NCI-H2171 treated with DMSO at 0.1 percent for 48 hours (cell line): ENCODE measurements at regions not wholly inside any gene's neighbourhood (a gene's known extent, or its start where the extent isn't known, plus 50 kb on each side); places are given as distances from the start of the nearest gene placed in this dataset.
A peak's percentile ranks its signal among the peaks of the same experiment; 100 is the strongest.
"Not testable (repeated sequence)": the region's sequence is repeated elsewhere in the genome, so short reads cannot be mapped to it uniquely, and the experiment has no call there.

ENCODE experiments used
- DNase-seq: peaks from one replicate; lab custom pipeline; 2025; lab: John Stamatoyannopoulos, UW

GRCh38 chr4:151522866-151523519 lies 114.0 kb downstream of the FHIP1A start:
- DNase-seq: no peak

GRCh38 chr4:151524610-151525009 lies 115.6 kb downstream of the FHIP1A start:
- DNase-seq: no peak

GRCh38 chr4:151526489-151526888 lies 117.5 kb downstream of the FHIP1A start:
- DNase-seq: not testable (repeated sequence)

GRCh38 chr4:151527699-151528098 lies 118.7 kb downstream of the FHIP1A start:
- no peak for DNase-seq

- DNase-seq: no peak
These were observed 120.2 kb downstream of the FHIP1A start for GRCh38 chr4:151529187-151529586.

GRCh38 chr4:151530230-151530629 lies 121.3 kb downstream of the FHIP1A start:
- no peak for DNase-seq

GRCh38 chr4:151530783-151531182 lies 121.8 kb downstream of the FHIP1A start:
- no peak for DNase-seq

- no peak for DNase-seq
These were observed 123.2 kb downstream of the FHIP1A start for GRCh38 chr4:151532001-151532708.

GRCh38 chr4:151534195-151534594 lies 125.2 kb downstream of the FHIP1A start:
- peak; percentile 10 for DNase-seq

- DNase-seq: no peak
These were observed 126.4 kb downstream of the FHIP1A start for GRCh38 chr4:151535366-151535765.

GRCh38 chr4:151537687-151538086 lies 128.7 kb downstream of the FHIP1A start:
- DNase-seq: no peak

GRCh38 chr4:151538963-151539362 lies 130.0 kb downstream of the FHIP1A start:
- DNase-seq: no peak

GRCh38 chr4:151540728-151541388 lies 131.9 kb downstream of the FHIP1A start:
- no peak for DNase-seq

- no peak for DNase-seq
These were observed 132.6 kb downstream of the FHIP1A start for GRCh38 chr4:151541389-151542071.

- no peak for DNase-seq
These were observed 139.7 kb downstream of the FHIP1A start for GRCh38 chr4:151548708-151549107.

- not testable (repeated sequence) for DNase-seq
These were observed 140.4 kb downstream of the FHIP1A start for GRCh38 chr4:151549378-151549777.

GRCh38 chr4:151553874-151554273 lies 144.9 kb downstream of the FHIP1A start:
- no peak for DNase-seq

- no peak for DNase-seq
These were observed 146.4 kb downstream of the FHIP1A start for GRCh38 chr4:151555151-151555945.

GRCh38 chr4:151558496-151559113 lies 149.6 kb downstream of the FHIP1A start:
- no peak for DNase-seq

GRCh38 chr4:151559595-151559994 lies 150.6 kb downstream of the FHIP1A start:
- no peak for DNase-seq

- DNase-seq: no peak
These were observed 152.7 kb downstream of the FHIP1A start for GRCh38 chr4:151561551-151562256.
